Gastrocnemius medialis (tissue), 4 donors: ENCODE measurements at regions not wholly inside any gene's neighbourhood (a gene's known extent, or its start where the extent isn't known, plus 50 kb on each side); places are given as distances from the start of the nearest gene placed in this dataset.

Experiments used
- POLR2A ChIP-seq, 2 donors: fragments of 450-650 bp; IDR thresholded peaks; one replicate each; pipeline ENCODE4 v1.6.1; 2017; ENCODE audit warnings: antibody characterized with exemption in 2 of 2, mild to moderate bottlenecking in 2 of 2, moderate library complexity in 2 of 2
- TF ChIP-seq, protein P1 (sequence below), 5 experiments: fragments of 450-650 bp in 3 of 5; fragments of 200-600 bp in 2 of 5; sonication (generic) in 2 of 5; IDR thresholded peaks in 4 of 5; conservative IDR thresholded peaks in 1 of 5; 1 replicate in 4 of 5; 2 replicates in 1 of 5; pipeline ENCODE4 v1.5.1; 2016 to 2019; ENCODE audit warnings: antibody characterized with exemption in 5 of 5, mild to moderate bottlenecking in 3 of 5, moderate library complexity in 3 of 5

DNA sequence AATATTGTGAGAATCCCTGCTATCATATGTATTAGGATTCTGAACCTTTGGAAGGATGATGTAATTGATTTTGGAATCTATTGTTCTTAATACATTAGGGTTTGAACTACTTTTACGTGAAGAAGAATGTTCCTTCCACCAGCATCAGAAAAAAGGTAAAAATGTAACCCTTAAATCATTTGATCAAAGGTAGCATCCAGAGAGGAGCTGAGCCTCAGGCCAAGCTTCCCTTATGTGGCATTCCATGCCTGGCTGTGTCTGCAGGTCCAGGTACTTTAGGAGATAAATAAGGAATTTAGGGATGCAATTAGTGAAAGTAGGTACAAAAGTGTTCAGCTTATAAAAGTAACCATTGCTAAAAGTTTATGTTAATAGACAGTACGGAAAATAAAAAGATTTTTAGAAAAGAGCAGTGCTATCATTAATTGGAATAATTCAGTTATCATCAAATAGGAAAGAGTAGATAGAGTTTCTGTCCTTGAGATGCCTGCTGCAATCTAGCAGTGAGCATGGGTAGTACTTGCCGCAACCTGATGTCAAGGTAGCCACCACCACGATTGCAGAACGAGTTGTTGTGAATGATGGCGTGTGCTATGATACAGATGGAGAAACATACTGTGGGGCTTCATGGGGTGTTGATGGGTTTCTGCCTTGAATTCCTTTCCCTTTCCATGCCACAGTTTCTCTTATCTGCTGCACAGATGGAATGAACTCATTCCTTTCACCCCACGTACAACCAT is 228.8 kb downstream of the GATA3 start:
- TF ChIP-seq POLR2A (IDR thresholded peaks at IDR 0.05), result no peak
- TF ChIP-seq, protein P1, sequence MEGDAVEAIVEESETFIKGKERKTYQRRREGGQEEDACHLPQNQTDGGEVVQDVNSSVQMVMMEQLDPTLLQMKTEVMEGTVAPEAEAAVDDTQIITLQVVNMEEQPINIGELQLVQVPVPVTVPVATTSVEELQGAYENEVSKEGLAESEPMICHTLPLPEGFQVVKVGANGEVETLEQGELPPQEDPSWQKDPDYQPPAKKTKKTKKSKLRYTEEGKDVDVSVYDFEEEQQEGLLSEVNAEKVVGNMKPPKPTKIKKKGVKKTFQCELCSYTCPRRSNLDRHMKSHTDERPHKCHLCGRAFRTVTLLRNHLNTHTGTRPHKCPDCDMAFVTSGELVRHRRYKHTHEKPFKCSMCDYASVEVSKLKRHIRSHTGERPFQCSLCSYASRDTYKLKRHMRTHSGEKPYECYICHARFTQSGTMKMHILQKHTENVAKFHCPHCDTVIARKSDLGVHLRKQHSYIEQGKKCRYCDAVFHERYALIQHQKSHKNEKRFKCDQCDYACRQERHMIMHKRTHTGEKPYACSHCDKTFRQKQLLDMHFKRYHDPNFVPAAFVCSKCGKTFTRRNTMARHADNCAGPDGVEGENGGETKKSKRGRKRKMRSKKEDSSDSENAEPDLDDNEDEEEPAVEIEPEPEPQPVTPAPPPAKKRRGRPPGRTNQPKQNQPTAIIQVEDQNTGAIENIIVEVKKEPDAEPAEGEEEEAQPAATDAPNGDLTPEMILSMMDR (IDR thresholded peaks at IDR 0.05 in 4 of 5, conservative IDR thresholded peaks at IDR 0.05 in 1 of 5), result no peak
